ENCODE measurements at regions not wholly inside any gene's neighbourhood (a gene's known extent, or its start where the extent isn't known, plus 50 kb on each side); places are given as distances from the start of the nearest gene placed in this dataset.

DNA sequence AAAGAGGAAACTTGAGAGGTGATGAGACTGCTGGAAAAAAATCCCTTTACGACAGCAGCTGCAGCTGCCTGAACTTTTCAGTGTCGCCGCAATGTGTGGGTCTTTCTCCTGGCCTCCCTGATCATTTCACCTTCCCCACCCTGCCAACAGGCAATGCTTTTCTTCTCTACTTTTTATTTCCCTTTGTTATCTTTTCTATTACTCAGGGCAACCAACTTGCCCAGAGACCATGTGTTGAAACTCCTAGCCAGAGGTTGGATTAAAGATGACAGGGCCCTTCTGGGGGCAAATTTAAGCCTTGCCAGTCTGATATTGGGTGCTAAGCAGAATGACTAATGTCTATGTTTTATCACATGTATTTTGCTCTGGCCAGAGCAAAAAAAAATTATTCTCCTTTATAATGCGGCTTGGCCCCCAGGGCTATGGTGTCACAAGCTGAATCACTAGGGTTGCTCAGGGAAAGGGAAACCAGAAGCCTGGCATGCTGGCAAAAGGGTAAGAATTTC, 51.5 kb upstream of the CFAP20DC start:
- H3K4me3 Mint-ChIP-seq (ENCODE audit: low read depth, unreplicated experiment) = no peak overlapping the region
- no peaks in the 10 kb centered on the region for H3K36me3 Mint-ChIP-seq (ENCODE audit: insufficient read depth, unreplicated experiment)
- intact Hi-C loops (cut with micrococcal nuclease; ENCODE audit: unreplicated experiment) = no loop called here
- H3K9me3 Mint-ChIP-seq (ENCODE audit: low read depth, unreplicated experiment) = peaks cover 6% of the 10 kb centered on the region
- no peaks in the 10 kb centered on the region for H3K4me1 Mint-ChIP-seq (ENCODE audit: low read depth, unreplicated experiment)
- H3K27me3 Mint-ChIP-seq (ENCODE audit: unreplicated experiment) = no peaks in the 10 kb centered on the region
- TF ChIP-seq CTCF (IDR thresholded peaks at IDR 0.05; ENCODE audit: unreplicated experiment) = no peak
- CTCF ChIA-PET = no interaction called here
- BruUV-seq (replicated peaks) = no TSS peak
- no peak overlapping the region for H3K27ac Mint-ChIP-seq (ENCODE audit: unreplicated experiment)
- DNase-seq = no peak

Data from Calu3 (cell line).